ENCODE measurements at regions not wholly inside any gene's neighbourhood (a gene's known extent, or its start where the extent isn't known, plus 50 kb on each side); places are given as distances from the start of the nearest gene placed in this dataset.

DNA sequence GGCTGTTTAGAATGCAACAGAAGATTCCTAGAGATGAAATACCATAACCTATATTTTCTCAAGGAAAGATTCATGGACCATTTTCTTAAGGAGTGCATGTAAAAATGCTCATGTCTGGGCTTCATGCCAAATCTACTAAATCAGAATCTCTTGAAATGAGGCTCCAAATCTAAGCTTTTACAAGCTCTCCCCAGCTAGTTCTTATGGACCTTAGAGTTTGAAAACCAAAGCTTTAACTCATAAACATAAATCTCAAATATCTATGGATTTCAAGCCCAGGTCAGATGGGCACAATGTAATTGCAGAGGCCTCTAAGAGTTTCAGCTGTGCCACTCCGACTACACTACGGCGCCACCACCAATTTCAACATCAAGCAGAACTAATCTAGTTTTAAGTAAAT, 117.3 kb upstream of the CAND1 start:
- TF ChIP-seq, protein P1, sequence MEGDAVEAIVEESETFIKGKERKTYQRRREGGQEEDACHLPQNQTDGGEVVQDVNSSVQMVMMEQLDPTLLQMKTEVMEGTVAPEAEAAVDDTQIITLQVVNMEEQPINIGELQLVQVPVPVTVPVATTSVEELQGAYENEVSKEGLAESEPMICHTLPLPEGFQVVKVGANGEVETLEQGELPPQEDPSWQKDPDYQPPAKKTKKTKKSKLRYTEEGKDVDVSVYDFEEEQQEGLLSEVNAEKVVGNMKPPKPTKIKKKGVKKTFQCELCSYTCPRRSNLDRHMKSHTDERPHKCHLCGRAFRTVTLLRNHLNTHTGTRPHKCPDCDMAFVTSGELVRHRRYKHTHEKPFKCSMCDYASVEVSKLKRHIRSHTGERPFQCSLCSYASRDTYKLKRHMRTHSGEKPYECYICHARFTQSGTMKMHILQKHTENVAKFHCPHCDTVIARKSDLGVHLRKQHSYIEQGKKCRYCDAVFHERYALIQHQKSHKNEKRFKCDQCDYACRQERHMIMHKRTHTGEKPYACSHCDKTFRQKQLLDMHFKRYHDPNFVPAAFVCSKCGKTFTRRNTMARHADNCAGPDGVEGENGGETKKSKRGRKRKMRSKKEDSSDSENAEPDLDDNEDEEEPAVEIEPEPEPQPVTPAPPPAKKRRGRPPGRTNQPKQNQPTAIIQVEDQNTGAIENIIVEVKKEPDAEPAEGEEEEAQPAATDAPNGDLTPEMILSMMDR (IDR thresholded peaks at IDR 0.05), result no peak
- TF ChIP-seq POLR2A (IDR thresholded peaks at IDR 0.05), result no peak
- no peak for ATAC-seq
- no peak overlapping the region for H3K27ac ChIP-seq
- no peak overlapping the region for H3K4me3 ChIP-seq
- WGBS, 2 donors, result 92 to 93% methylated on average over 3 of the region's 3 CpGs
- no peaks in the 10 kb centered on the region for H3K4me1 ChIP-seq
- DNase-seq, result no peak
- H3K9me3 ChIP-seq, result no peaks in the 10 kb centered on the region
- intact Hi-C loops (cut with DNase I), result no loop called here
- H3K36me3 ChIP-seq (replicated peaks in 1 of 2; ENCODE audit: insufficient read depth in 1 of 2, low read depth in 2 of 2), result no peaks in the 10 kb centered on the region
- H3K27me3 ChIP-seq, result no peaks in the 10 kb centered on the region

DNA sequence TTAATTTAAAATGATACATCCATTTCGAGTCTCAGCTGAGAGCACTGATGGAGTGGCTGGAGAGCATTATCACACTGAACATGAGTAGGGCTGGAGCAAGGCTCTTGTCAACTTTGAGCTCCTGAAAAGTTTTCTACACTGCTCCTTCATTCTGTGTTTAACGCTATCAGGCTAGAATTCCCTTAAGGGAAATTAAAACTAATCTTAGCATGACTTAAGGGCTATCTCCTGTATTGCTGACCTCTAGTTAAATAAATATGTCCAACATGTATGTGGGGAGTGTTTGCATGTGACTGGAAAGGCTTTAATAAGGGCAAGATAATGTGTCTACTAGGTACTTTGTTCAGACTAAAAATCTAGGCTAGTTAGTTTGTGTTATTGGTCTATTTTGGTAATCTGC, 116.7 kb upstream of the CAND1 start:
- no peak for ATAC-seq
- no peak overlapping the region for H3K4me3 ChIP-seq
- 60 to 71% methylated on average over 2 of the region's 2 CpGs for WGBS, 2 donors

DNA sequence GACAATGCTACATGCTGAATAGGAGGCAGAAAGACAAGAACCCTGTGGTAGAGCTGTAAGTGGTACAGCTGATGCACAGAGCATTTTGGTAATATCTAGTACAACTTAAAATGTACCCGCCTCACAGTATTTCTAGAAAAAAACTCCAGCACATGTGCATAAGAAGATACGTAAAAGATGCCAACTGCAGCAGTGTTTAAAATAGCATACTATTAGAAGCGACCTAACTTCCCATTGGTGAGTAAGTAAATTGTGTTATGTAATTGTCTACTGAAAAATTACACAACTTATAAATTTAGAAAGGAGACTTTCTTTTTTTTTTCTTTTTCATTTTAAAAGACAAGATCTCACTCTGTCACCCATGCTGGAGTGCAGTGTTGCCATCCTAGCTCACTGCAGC, 114.3 kb upstream of the CAND1 start:
- intact Hi-C loops (cut with DNase I), result no loop called here
- Histone ChIP-seq H3K27me3 (no peaks in the 10 kb centered on the region), H3K9me3 (no peaks in the 10 kb centered on the region), H3K4me1 (no peaks in the 10 kb centered on the region), H3K27ac (no peak overlapping the region), H3K36me3 (replicated peaks in 1 of 2; ENCODE audit: insufficient read depth in 1 of 2, low read depth in 2 of 2) (no peaks in the 10 kb centered on the region), H3K4me3 (no peak overlapping the region)
- TF ChIP-seq, protein P1 (IDR thresholded peaks at IDR 0.05), result no peak
- TF ChIP-seq POLR2A (IDR thresholded peaks at IDR 0.05), result no peak
- ATAC-seq (no peak), DNase-seq (no peak)
- WGBS, 2 donors, result 56 to 71% methylated on average over 3 of the region's 3 CpGs

More for the DNA sequence above, 116.7 kb upstream of the CAND1 start:
- Histone ChIP-seq H3K27me3 (no peaks in the 10 kb centered on the region), H3K36me3 (replicated peaks in 1 of 2; ENCODE audit: insufficient read depth in 1 of 2, low read depth in 2 of 2) (no peaks in the 10 kb centered on the region), H3K4me1 (no peaks in the 10 kb centered on the region), H3K9me3 (no peaks in the 10 kb centered on the region), H3K27ac (no peak overlapping the region)
- intact Hi-C loops (cut with DNase I), result no loop called here
- DNase-seq, result no peak
- no peak for TF ChIP-seq POLR2A (IDR thresholded peaks at IDR 0.05)
- TF ChIP-seq, protein P1 (IDR thresholded peaks at IDR 0.05), result no peak

GRCh38 chr12:67155863-67156262, 113.3 kb upstream of the CAND1 start:
- no peak for ATAC-seq

More at GRCh38 chr12:67155863-67156262, 113.3 kb upstream of the CAND1 start:
- TF ChIP-seq POLR2A (IDR thresholded peaks at IDR 0.05), result no peak
- TF ChIP-seq, protein P1 (IDR thresholded peaks at IDR 0.05), result no peak
- no peaks in the 10 kb centered on the region for H3K4me1 ChIP-seq
- no peak overlapping the region for H3K27ac ChIP-seq
- no peaks in the 10 kb centered on the region for H3K9me3 ChIP-seq
- no peaks in the 10 kb centered on the region for H3K36me3 ChIP-seq (replicated peaks in 1 of 2; ENCODE audit: insufficient read depth in 1 of 2, low read depth in 2 of 2)
- intact Hi-C loops (cut with DNase I), result no loop called here
- 76 to 77% methylated on average over 4 of the region's 4 CpGs for WGBS, 2 donors
- H3K4me3 ChIP-seq, result no peak overlapping the region
- DNase-seq, result no peak
- no peaks in the 10 kb centered on the region for H3K27me3 ChIP-seq
